NCI-H2081 treated with DMSO at 0.1 percent for 48 hours (cell line): ENCODE measurements at regions not wholly inside any gene's neighbourhood (a gene's known extent, or its start where the extent isn't known, plus 50 kb on each side); places are given as distances from the start of the nearest gene placed in this dataset.
"Not testable (repeated sequence)": the region's sequence is repeated elsewhere in the genome, so short reads cannot be mapped to it uniquely, and the experiment has no call there.

Experiments
- DNase-seq: peaks from one replicate; lab custom pipeline; 2025; lab: John Stamatoyannopoulos, UW

DNA sequence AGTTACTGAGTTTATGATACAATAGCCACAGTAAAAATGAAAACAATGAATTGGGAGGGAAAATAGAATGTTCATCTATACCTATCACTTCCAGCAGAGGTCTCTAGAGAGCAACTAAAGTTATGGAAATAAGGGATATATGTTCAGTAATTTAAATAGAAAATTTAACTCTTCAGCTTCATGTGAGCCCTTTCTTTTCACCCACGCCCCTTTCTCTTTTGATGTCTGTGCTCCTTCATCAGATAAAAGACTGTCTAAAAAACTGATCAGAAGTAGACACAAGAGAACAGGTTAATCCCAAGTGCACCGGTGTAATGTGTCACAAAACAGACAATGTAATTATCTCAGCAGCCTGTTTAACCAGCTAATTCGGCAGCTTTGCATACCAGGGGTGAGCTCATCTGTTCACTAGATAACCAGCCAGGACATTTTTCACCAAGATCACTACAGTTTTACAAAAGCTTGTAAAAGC, 238.5 kb upstream of the ERBB4 start:
- peak; percentile 12 for DNase-seq

DNA sequence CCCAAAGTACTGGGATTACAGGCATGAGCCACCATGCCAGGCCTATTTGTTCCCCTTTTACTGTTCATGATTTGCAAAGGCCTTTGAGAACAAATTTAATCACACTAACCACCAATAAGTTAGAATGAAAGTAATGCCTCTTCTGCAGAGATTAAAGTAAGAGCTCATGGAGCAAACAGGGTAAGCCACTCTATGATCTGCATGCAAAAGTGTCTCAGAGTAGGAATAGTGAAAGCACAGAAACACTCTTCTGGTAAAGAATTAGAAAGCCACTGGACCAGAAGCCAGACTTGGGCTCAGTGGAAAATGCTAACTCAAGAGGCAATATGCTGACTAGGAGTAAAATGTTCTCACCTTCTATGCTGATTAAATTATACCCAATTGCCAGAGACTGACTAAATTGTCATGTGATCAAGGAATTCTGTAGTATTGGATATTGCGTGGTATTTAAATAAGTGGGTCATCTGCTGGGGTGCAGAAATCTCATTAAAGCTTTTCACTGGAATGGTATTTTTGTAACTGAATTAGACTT, 235.3 kb upstream of the ERBB4 start:
- DNase-seq: no peak

GRCh38 chr2:212770240-212770639, 231.6 kb upstream of the ERBB4 start:
- DNase-seq: no peak

- DNase-seq: peak; percentile 86
Measured at GRCh38 chr2:212766921-212767320, 228.3 kb upstream of the ERBB4 start.

GRCh38 chr2:212752730-212753351, 214.2 kb upstream of the ERBB4 start:
- DNase-seq: no peak

DNA sequence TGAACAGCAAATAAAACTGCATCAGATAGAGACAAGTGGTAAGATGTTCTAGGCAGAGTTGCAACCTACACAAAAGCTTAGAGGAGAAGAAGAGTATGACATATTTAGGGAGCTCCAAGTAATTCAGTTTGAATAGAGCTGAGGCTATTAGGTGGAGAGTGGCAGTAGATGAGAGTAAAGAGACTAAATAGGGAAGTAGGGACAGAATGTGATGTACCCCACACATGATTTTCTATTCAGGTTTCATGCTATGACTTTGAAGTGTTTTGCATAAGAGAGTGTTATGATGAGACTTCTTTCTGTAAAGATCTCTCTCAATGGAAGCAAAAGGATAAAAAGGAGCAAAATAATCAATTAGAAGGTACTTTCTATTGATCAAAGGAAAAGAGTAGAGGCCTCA, 206.8 kb upstream of the ERBB4 start:
- DNase-seq: no peak

DNA sequence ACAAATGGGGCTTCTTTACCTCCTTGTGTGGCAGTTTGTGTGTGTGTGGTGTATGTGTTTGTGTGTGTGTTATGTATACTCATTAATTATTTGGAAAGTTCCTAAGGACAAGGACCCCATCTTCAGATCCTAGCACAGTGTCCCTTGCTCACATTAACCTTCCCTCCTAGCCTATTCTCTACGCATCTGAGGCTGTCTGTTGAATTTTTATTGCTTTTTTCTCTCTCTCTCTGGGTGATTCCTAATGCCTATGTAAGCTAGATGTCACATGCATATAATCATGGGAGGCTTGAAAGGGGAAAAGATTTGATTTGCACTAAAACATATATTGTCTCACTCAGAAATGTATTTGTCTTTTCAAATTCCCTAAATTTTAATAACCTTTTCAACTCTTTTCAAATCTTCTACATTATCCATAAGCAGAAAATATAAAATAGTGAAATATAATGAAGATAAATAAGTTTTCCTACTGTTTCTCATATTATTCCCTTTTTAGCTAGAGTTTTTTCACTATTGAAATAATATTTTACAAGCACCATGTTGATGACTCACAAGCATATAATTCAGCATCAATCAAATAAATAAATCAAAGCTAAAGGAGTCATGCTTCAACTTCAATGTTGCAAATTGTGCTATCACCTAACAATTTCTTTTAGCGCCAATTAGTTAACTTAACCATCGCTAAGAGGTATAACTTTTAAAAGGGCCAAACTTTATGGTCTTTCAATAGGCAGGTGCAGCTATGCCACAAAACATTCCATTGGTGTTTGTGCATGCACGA, 199.0 kb upstream of the ERBB4 start:
- no peak for DNase-seq

DNA sequence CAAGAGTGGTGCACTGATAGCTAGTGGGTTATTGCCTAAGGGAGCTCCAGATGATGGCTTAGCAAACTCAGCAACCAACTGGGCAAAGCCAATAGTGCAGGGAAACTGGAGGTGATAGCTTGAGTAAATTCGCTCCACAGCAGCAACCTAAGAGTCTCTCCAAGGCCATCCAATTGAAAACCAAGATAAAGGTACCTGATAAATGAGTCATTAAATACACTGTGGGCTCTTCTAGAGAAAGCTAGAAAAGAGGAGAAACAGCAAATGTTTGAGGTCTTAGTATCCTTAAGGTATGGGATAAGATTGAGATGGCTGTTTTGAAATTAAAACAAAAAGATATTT, 197.8 kb upstream of the ERBB4 start:
- no peak for DNase-seq

DNA sequence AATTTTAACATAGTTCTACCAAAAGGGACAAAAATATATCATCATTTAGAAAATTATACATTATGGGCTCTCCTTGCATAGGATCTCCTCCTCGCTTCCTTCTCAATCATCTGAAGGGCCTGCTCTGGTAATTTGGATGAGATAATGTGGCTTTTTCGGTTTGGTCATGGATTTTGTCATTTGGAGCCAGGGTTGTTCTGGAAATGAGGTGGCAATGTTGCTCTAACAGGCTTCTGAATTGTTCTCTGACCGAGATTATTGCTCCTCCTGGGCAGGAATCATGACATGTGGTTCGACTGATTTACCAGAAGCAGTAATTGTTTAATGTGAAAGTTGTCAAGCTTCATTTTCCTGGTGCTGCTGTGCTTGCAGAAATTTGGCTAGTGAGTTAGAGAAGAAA, 194.7 kb upstream of the ERBB4 start:
- DNase-seq: no peak

- no peak for DNase-seq
Measured at GRCh38 chr2:212732860-212733259, 194.3 kb upstream of the ERBB4 start.

- DNase-seq: no peak
Measured at GRCh38 chr2:212730994-212731393, 192.4 kb upstream of the ERBB4 start.

- no peak for DNase-seq
Measured at GRCh38 chr2:212728717-212729116, 190.1 kb upstream of the ERBB4 start.

DNA sequence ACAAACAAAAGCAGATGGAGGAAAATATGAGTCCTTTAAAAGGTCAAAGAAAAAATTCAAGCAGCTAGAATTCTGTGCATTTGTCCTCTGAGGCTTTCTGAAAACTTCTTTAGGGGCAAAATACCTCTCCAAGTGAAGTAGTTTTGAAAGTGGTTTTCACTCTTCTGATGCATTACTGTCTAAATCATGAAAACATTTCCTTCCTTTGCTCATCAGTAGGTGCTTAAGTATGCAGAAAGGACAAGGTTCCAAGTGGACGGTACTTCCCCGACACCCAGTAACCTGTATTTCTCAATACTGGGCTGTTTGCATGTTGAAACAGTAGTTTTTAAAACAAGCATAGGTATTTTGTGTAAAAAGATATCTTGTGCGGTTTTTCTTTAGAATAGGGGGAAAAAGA, 189.1 kb upstream of the ERBB4 start:
- no peak for DNase-seq

DNA sequence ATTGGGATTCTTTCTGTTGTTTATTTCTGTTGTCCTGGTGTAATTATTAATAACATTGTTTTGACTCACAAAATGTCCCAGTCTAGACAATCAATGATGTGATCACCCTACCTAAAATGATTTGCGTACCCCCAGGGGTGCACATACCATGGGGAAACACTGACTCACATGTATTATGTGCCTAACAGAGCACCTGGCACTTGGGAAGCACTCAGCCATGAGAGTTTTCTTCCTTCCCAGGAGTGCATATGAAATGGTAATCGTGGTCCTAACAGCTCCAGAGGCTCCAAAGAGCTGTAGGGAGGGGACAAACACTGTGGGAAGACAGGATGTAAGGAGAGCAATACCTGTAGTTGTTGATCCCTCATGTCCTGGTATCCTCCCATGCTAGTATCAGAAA, 187.8 kb upstream of the ERBB4 start:
- no peak for DNase-seq

DNA sequence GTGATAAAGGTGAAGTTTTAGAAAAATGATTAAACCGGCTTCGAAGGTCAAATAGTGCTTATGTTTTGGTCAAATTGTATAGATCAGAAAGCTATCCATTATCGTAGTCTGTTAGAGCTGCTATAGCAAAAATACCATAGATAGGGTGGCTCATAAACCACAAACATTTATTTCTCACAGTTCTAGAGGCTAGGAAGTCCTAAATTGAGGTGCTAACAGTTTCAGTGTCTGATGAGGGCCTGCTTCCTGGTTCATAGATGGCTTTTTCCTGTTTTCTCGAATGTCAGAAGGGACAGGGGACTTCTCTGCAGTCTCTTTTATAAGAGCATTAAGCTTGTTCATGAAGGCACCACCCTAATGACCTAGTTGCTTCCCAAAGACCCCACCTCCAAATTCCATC, 186.6 kb upstream of the ERBB4 start:
- no peak for DNase-seq

DNA sequence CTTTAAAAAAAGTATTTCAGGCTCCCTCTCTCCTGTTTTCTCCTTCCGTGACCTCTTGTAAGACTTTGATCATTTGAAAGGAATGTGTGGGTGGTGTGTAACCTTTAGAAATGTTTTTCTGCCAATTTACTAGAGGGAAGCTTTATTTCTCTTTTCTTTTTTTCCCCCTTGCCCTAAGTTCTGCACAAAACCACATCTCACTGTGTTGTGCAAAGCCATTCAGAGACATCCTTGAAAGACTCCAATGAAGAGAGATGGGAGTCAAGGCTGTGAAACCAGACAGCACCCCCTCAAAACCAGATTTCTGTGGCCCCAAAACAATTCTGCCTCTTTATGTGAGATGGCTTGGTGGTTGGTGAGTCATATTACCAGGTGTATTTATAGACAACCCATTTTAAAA, 184.6 kb upstream of the ERBB4 start:
- DNase-seq: no peak

- DNase-seq: no peak
Measured at GRCh38 chr2:212722046-212722445, 183.4 kb upstream of the ERBB4 start.

DNA sequence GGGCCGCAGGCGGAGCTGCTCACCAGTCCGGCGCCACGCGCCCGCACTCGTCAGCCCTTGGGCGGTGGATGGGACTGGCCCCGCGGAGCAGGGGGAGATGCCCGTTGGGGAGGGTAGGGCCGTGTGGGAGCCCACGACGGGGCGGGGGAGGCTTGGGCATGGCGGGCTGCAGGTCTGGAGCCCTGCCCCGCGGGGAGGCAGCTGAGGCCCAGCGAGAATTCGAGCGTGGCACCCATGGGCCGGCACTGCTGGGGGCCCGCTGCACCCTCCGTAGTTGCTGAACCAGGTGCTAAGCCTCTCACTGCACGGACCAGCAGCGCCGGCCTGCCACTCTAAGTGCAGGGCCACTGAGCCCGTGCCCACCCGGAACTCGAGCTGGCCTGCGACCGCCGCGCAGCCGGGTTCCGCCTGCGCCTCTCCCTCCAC, 182.4 kb upstream of the ERBB4 start:
- DNase-seq: no peak

- not testable (repeated sequence) for DNase-seq
Measured at GRCh38 chr2:212715411-212715810, 176.8 kb upstream of the ERBB4 start.

DNA sequence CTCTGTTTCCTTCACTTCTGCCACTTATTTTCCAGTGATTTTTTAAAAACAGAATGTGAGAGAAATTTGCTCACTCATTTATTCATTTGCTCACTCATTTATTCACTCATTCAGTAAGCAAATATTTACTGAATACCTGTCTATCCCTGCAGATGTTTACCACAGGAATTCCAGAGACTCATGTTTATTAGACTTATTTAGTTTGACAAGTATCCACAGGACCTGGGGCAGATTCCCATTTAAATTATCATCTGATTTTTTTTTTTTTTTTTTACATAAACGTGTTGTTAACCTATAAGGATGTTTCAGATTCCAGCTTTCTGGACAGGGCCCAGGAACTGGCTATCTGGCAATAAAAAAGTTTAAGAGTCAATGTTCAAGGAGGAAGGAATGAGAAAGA, 175.1 kb upstream of the ERBB4 start:
- no peak for DNase-seq

DNA sequence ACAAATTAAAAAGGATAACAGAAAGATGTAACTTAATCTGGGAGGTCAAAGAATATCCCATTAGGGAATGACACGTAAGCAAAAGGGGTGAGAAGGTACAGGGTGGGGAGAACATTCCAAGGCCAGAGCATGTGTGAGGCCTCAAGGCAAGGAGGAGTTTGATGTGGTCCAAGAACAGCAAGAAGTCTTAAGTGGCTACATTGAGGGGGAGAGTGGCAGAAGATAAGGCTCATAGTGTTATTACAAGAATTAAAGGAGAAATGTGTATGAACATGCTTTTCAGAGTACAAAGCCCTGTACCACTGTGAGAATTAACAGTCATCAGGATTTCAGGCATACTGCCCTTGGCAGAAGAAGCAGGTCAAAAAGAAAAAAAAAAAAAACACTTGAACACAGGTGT, 174.4 kb upstream of the ERBB4 start:
- no peak for DNase-seq

DNA sequence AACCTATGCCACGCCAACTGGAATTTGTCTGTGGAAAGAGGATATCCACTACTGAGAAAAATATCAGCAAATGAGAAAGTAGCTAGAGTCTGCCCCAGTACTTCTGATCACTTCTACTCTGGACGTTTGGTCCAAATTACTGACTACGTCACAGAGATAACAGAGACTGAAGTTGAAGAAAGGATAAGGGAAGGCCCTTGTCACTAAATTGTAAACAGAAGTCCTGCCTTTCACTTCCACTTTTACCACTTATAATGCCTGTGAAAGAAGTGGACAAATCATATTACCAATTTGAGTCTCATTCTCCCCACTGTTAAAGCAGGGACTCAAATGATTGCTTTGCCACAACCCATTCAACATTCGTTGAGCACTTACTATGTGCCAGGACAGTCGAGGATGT, 173.9 kb upstream of the ERBB4 start:
- DNase-seq: no peak

GRCh38 chr2:212711856-212712255, 173.3 kb upstream of the ERBB4 start:
- no peak for DNase-seq

DNA sequence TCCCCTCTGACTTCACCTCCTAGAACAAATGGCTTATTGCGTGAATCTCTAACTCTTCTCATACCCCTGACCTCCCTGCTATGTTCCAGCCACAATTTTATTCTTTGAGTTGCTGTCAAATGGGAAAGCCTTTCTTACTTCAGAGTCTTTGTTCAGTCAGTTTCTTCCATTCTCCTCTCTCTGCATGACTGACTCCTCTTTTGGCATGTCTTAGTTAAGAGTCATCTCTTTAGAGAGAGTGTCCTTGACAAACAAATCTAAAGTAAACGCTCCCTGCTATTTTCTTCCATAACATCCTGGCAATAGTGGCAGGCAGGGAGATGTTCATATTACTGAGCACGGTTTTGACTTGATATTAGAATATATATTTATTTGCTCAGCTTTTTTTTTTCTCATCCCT, 170.7 kb upstream of the ERBB4 start:
- DNase-seq: no peak
